Mononuclear cell (primary cell): ENCODE measurements at regions not wholly inside any gene's neighbourhood (a gene's known extent, or its start where the extent isn't known, plus 50 kb on each side); places are given as distances from the start of the nearest gene placed in this dataset.
"Not testable (repeated sequence)": the region's sequence is repeated elsewhere in the genome, so short reads cannot be mapped to it uniquely, and the experiment has no call there.

ENCODE experiments used
- H3K27me3 ChIP-seq: 2 replicates; pipeline ENCODE4 v1.6.0; 2011; ENCODE audit warnings: low read length, control low read depth; ENCODE audit not compliant: insufficient read depth
- H3K4me1 ChIP-seq: 2 replicates; pipeline ENCODE4 v1.5.1; 2011; ENCODE audit warnings: mild to moderate bottlenecking, low read length, control low read depth; ENCODE audit not compliant: insufficient read depth
- H3K4me3 ChIP-seq: 2 replicates; pipeline ENCODE4 v1.5.1; 2011; ENCODE audit warnings: mild to moderate bottlenecking, low read length, moderate library complexity
- H3K9me3 ChIP-seq: 2 replicates; pipeline ENCODE4 v1.5.1; 2011; ENCODE audit warnings: low read depth, mild to moderate bottlenecking, control low read depth, low read length

DNA sequence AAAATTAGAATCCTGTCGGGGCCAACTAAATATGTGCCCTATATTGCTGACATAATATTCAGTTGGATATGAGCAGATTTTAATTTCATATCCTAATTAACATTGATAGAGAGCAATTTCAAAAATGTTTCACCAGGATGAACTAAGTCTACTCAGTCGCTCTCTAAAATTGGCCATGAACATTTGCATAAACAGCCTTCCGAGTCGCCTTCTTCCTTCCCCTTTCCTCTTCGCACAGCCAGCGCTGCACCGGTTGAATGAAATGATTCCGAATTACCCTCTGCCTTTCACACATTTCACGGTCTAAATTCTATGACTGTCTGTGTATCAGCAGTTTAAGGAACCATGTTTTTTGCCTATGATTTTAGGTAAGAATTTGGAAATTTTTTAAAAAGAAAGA lies 413.7 kb downstream of the LIG4 start:
- no peaks in the 10 kb centered on the region for H3K4me1 ChIP-seq
- H3K4me3 ChIP-seq = no peak overlapping the region
- no peaks in the 10 kb centered on the region for H3K27me3 ChIP-seq
- no peaks in the 10 kb centered on the region for H3K9me3 ChIP-seq

DNA sequence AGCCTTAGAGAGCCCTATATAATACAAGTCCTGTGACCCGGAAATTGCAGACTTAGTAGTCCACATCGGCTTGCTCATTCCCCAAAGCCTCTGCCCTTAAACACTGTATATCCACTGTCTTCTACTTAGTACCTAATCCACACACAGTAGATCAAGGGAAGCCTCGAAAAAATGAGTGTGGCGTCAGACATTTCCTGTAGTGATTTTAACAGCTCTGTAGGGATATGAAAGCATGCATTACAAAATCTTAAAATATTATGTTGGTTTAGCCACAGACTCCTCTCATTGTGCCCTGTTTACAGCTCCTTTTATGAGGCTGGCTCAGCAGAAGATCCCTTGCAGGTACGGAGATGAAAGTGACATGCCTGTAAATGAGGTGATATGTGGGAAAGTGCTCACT lies 416.3 kb downstream of the LIG4 start:
- H3K27me3 ChIP-seq = no peaks in the 10 kb centered on the region
- no peak overlapping the region for H3K4me3 ChIP-seq
- no peaks in the 10 kb centered on the region for H3K4me1 ChIP-seq

DNA sequence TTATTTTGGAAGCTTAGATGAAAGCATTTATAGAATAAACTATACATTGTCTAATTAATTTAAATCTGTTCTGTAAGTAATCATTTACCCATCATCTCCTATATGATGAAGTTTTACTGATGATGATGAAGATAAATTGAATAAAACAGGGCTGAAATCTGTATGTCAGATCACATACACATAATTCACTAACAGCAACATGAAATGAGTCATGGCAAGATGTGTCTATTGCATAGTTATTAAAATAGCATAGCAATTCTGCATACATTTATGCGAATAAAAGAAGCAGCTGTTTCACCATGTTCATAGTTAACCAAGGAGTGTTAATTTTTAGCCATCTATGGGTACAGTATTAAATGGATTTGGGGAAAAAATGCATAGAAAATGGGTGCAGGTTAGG lies 424.9 kb downstream of the LIG4 start:
- Histone ChIP-seq H3K9me3 (no peaks in the 10 kb centered on the region), H3K4me1 (no peaks in the 10 kb centered on the region), H3K4me3 (no peak overlapping the region), H3K27me3 (no peaks in the 10 kb centered on the region)

More for the DNA sequence above, 416.3 kb downstream of the LIG4 start:
- H3K9me3 ChIP-seq = no peaks in the 10 kb centered on the region

DNA sequence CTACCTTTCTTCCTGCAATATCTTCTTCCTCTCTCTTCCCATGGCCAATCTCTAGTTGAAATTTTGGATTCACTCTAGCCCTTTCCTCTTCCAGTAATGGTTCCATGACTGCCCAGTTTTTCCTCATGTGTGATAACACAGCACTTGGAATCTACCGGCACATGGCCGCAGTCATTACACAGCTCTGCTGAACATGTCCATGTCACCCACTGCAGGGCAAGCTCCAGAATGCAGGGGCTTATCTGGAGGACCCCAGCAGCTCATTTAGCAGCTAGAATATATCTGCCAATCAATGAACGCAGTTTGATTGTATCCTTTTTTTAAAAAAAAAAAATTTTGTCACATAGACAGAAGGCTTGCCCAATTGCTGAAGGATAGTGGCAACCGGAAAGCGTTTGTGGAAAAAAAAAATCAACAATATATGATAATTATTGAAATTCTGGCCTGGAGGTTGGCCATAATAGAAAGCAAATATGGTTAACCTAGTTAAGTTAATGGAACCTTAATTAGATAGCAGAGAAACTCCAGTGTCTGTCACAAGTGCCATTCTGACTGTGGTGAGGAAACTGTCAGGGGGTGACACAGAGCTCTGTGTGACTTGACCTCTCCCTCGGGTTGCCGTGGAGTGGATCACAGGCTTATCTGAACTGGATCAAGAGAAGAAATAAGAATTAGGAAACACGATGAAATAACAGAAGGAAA lies 426.7 kb downstream of the LIG4 start:
- Histone ChIP-seq H3K9me3 (no peaks in the 10 kb centered on the region), H3K4me3 (no peak overlapping the region), H3K27me3 (no peaks in the 10 kb centered on the region), H3K4me1 (no peaks in the 10 kb centered on the region)

DNA sequence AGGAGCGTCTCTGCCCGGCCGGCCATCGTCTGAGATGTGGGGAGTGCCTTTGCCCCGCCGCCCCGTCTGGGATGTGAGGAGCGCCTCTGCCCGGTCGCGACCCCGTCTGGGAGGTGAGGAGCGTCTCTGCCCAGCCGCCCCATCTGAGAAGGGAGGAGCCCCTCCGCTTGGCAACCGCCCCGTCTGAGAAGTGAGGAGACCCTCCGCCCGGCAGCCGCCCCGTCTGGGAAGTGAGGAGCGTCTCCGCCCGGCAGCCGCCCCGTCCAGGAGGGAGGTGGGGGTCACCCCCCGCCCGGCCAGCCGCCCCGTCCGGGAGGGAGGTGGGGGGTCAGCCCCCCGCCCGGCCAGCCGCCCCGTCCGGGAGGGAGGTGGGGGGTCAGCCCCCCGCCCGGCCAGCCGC lies 432.7 kb downstream of the LIG4 start:
- H3K27me3 ChIP-seq, H3K9me3 ChIP-seq, H3K4me3 ChIP-seq, H3K4me1 ChIP-seq: not testable (repeated sequence)

DNA sequence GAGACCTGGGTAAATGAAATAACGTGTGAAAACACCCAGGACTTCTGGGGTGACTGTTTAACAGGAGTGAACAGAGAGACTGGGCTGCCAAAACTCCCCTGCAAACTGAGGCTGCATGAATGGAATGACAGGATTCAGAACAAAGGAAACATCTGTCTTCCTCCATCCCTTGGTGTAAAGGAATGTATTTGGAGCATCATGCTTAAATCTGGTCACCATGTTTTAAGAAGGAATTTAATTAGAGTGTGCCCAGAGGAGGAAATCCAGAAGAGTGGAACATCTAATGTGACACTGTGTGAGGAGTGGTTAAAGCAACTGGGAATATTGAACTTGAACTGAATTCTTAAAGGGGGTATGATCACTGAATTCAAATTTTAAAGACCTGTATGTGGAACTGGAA lies 437.2 kb downstream of the LIG4 start:
- Histone ChIP-seq H3K4me3 (no peak overlapping the region), H3K9me3 (no peaks in the 10 kb centered on the region), H3K4me1 (no peaks in the 10 kb centered on the region), H3K27me3 (no peaks in the 10 kb centered on the region)

DNA sequence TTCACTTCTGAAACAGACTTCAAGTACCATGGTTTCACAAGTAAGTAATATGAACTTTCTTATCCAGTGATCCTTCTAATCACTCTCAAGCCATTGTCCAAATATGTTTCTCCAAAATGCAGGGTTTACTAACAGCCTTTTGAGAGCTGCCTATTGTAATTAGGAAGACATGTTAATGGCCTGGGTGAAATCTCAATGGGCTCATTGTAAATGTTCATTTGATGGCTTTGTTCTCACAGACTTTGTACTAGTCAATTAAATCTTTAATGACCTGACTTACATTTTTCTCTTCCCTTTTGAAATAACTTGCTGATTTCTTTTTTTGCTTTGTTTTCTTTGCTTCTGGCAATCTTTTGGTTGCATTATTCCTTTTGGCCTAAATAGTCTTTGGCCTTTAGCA lies 444.8 kb downstream of the LIG4 start:
- no peaks in the 10 kb centered on the region for H3K27me3 ChIP-seq
- no peaks in the 10 kb centered on the region for H3K4me1 ChIP-seq
- H3K4me3 ChIP-seq = no peak overlapping the region
- peaks cover 15% of the 10 kb centered on the region for H3K9me3 ChIP-seq

DNA sequence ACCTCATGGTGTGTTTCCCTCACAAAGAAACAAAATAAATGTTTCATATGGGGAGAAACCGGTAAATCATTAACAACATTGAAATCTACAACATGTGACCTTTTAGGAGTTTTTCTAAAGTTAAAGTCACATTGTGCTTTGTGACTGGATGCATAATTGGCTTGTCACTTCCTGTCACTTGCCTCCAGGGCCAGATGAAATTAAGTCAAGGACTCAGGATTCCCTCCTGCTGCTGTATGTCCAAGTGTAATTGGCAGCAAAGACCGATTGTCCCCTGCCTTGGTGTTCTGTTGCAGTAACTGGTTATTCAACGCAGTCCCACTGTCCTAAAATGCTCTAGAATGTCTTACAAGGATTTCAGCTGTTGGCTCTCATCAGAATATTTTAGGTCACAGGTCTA lies 448.2 kb downstream of the LIG4 start:
- Histone ChIP-seq H3K4me3 (no peak overlapping the region), H3K4me1 (no peaks in the 10 kb centered on the region), H3K9me3 (peaks cover 15% of the 10 kb centered on the region), H3K27me3 (no peaks in the 10 kb centered on the region)

DNA sequence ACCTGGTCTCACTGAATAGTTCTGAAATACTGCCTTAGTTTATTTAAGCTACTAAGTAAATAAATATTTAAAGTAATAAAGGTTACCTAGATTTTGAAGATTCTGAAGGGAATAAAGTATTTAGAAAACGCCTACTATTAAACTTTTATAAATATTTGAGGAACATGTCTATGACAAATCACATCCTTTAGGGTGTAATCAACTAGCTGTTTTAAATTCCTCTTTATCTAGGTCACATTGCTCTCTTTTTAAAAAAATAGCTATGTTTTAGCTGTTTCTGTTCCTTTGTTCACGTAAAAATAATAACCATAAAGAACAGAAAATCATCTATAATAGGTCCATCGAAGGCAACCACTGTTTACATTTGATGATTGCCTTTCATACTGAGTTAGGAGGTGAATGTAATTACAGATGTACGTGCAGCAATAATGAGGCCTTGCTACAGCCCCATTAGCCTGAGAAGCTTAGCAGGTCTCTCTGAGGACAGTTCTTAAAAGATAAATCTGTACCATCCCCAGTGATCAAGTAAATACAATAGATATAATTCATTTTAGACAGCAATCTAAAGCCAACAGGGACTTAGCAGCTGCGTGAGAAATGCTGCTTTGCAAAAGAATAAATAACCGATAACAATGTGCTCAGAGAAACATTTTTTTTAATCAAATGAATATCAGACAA lies 449.5 kb downstream of the LIG4 start:
- Histone ChIP-seq H3K4me3 (no peak overlapping the region), H3K4me1 (no peaks in the 10 kb centered on the region), H3K9me3 (peaks cover 15% of the 10 kb centered on the region), H3K27me3 (no peaks in the 10 kb centered on the region)

DNA sequence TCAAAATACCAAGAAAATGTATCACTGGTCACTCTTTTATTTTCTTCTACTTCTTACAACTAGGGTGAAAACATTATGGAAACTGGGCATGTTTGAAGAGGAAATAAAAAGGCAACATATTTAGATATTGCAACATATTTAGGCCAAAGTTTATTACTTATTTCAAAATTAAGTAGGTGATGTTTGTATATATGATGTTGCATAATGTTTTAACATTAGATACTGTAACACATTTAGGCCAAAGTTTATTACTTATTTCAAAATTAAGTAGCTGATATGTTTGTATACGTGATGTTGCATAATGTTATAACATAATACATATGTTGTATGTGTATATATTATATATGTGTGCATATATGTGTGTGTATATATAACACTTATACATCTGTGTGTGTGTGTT lies 451.3 kb downstream of the LIG4 start:
- H3K4me3 ChIP-seq = no peak overlapping the region
- H3K4me1 ChIP-seq = no peaks in the 10 kb centered on the region
- no peaks in the 10 kb centered on the region for H3K27me3 ChIP-seq
- H3K9me3 ChIP-seq = peaks cover 10% of the 10 kb centered on the region

DNA sequence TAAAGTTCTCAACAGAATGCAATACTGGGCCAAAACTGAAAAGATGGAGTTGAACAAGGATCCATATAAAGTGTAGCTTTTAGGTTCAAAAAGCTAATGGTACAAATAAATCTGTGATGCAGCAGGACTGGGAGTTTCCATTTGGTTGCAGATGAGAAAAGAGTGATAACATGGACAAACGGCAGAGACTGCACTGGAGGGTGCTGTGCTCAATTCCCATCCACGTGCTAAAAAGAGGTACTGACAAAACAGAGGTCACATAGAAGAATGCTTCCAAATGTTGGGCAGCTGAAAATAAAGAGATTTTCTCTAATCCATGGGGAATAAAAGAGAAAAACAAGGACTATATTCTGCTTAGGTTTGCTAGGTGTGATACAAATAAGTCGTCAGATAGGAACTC lies 461.6 kb downstream of the LIG4 start:
- Histone ChIP-seq H3K27me3 (no peaks in the 10 kb centered on the region), H3K4me1 (no peaks in the 10 kb centered on the region), H3K9me3 (no peaks in the 10 kb centered on the region), H3K4me3 (no peak overlapping the region)

DNA sequence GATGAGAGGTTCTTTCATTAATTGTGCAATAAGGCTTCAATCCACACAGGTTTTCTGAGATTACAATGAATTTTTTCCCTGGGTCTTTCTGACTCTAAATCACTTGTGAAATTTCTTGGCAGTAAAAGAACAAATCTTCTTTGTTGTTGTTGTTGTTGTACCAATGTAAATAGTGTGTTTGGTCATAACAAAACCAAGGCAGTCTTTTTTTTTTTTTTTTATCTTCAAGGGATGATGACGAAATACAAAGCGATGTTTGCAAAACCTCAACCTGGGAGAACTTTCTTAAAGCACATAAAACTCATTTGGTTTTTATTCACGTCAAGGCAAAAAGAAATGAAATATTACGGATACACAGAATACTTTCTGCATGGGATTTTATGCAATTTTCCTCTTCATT lies 462.0 kb downstream of the LIG4 start:
- no peaks in the 10 kb centered on the region for H3K27me3 ChIP-seq

DNA sequence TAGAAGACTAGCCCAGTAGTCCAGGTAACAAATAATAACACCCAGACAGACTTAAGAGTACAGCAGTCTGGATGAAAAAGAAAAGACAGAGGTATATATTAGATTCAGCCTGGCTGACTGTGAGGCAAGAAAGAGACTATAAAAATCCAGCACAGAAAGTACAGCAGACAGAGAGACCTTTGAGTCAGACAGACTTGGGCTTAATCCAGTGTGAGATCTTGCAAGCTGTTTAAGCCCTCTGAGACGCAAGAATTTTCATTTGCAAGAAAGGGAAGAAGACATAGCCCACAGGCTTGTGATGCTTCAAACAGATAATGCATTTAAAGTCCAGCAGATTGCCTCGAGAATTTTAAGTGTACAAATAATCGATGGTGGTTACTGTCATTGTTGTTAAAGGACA lies 471.4 kb downstream of the LIG4 start:
- no peak overlapping the region for H3K4me3 ChIP-seq
- no peaks in the 10 kb centered on the region for H3K9me3 ChIP-seq
- H3K27me3 ChIP-seq = no peaks in the 10 kb centered on the region
- H3K4me1 ChIP-seq = no peaks in the 10 kb centered on the region

More for the DNA sequence above, 462.0 kb downstream of the LIG4 start:
- no peaks in the 10 kb centered on the region for H3K4me1 ChIP-seq
- no peaks in the 10 kb centered on the region for H3K9me3 ChIP-seq
- H3K4me3 ChIP-seq = no peak overlapping the region

DNA sequence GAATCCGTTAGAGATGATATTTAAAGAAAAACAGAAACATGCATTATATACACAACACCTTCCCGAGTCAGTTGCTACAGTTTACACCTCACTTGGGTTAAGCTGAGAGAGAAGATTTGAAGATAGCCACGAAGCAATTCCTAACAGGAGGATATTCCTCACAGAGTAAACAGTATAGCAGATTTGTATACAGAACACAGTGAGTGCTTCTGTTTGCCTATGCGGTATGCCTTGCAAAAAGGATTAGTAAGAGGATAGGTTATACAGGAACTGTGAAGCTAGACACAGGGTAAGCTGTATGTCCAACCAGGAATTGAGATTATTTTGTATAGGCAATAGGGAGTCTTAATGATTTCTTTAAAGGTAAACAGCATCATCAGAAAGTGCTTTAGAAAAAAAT lies 471.8 kb downstream of the LIG4 start:
- no peaks in the 10 kb centered on the region for H3K27me3 ChIP-seq

DNA sequence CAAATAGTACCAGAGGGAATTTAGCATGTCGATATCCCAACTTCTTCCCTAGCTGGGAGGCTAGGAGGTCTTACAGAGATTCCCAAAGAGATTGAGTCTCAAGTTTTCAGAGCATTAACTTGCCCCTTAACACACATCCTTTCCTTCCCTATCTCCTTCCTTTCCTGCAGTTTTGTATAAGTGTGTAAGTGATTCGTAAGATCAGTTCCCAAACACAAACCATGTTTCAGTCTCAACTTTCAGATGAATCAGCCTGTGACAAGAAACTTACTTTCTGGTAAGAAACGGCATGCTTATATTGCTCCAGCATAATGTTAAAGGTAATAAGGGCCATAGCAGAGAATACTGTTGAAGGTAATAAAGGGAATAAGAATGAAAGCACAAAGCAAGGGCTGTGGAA lies 472.2 kb downstream of the LIG4 start:
- H3K4me1 ChIP-seq = no peaks in the 10 kb centered on the region
- H3K27me3 ChIP-seq = no peaks in the 10 kb centered on the region
- no peak overlapping the region for H3K4me3 ChIP-seq
- no peaks in the 10 kb centered on the region for H3K9me3 ChIP-seq

More for the DNA sequence above, 471.8 kb downstream of the LIG4 start:
- Histone ChIP-seq H3K9me3 (no peaks in the 10 kb centered on the region), H3K4me3 (no peak overlapping the region), H3K4me1 (no peaks in the 10 kb centered on the region)

DNA sequence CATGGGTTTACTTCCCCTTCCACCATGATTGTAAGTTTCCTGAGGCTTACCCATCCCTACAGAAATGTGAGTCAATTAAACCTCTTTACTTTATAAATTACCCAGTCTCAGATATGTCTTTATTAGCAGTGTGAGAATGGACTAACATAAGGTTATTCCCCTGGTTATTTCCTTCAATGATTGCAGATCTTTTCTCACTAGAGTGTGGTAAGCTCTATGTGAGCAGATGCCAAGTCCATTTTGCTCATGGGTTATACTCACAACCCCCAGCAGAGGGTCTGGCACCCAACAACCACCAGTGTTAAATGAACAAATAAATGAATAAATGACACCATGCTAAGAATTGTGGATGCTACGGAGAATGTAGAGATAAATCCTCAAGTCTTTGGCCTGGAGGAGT lies 472.8 kb downstream of the LIG4 start:
- no peak overlapping the region for H3K4me3 ChIP-seq
- no peaks in the 10 kb centered on the region for H3K9me3 ChIP-seq
- H3K27me3 ChIP-seq = no peaks in the 10 kb centered on the region
- H3K4me1 ChIP-seq = no peaks in the 10 kb centered on the region
